WTC11 (cell line): ENCODE measurements at regions not wholly inside any gene's neighbourhood (a gene's known extent, or its start where the extent isn't known, plus 50 kb on each side); places are given as distances from the start of the nearest gene placed in this dataset.
A peak's percentile ranks its signal among the peaks of the same experiment; 100 is the strongest.

ENCODE experiments used
- ATAC-seq: fragments of 200-7000 bp; cut with Tn5 transposase; 2 replicates; pipeline ENCODE4 v1.10.0; 2021; ENCODE audit warnings: mild to moderate bottlenecking, moderate library complexity
- CTCF ChIA-PET: fragments of 300-600 bp; sonication (Branson Sonifier 250); formaldehyde crosslinking; loops from one replicate; lab custom pipeline; 2021; ENCODE audit warnings: antibody characterized with exemption; lab: Charles Lee
- POLR2A ChIA-PET: fragments of 350-600 bp; sonication (Branson Sonifier 250); formaldehyde crosslinking; loops from one replicate; lab custom pipeline; 2021; ENCODE audit warnings: antibody characterized with exemption; lab: Charles Lee
- DNase-seq: peaks from one replicate; pipeline ENCODE4 v3.0.0; 2021; ENCODE audit warnings: low spot score
- H3K27ac Mint-ChIP-seq: 2 replicates; pipeline ENCODE4 v1.8.0; 2021; ENCODE audit warnings: mixed read lengths
- H3K27me3 Mint-ChIP-seq: 2 replicates; pipeline ENCODE4 v1.8.0; 2021; ENCODE audit warnings: low read depth, mild to moderate bottlenecking, moderate library complexity, mixed read lengths
- H3K36me3 Mint-ChIP-seq: 2 replicates; pipeline ENCODE4 v1.8.0; 2021; ENCODE audit warnings: mixed read lengths
- H3K4me1 Mint-ChIP-seq: 2 replicates; pipeline ENCODE4 v1.8.0; 2022; ENCODE audit warnings: mixed read lengths
- H3K4me3 Mint-ChIP-seq: 2 replicates; pipeline ENCODE4 v1.8.0; 2021; ENCODE audit warnings: mild to moderate bottlenecking, moderate library complexity, mixed read lengths
- H3K9me3 Mint-ChIP-seq: 2 replicates; pipeline ENCODE4 v1.8.0; 2021; ENCODE audit warnings: mixed read lengths
- ATF6 ChIP-seq: sonication (generic); formaldehyde crosslinking; IDR thresholded peaks from 2 replicates; pipeline ENCODE4 v1.8.1; 2023; ENCODE audit warnings: mild to moderate bottlenecking, missing genetic modification reagents
- E2F4 ChIP-seq: sonication (generic); formaldehyde crosslinking; IDR thresholded peaks from 2 replicates; pipeline ENCODE4 v1.8.1; 2022; ENCODE audit warnings: low read depth, mild to moderate bottlenecking, moderate library complexity, missing genetic modification reagents, borderline replicate concordance
- FOXJ3 ChIP-seq: sonication (generic); formaldehyde crosslinking; IDR thresholded peaks from 2 replicates; pipeline ENCODE4 v1.9.0; 2021; ENCODE audit warnings: missing genetic modification reagents, mild to moderate bottlenecking, borderline replicate concordance
- GRHL2 ChIP-seq: fragments of 250-450 bp; sonication (Bioruptor Pico); IDR thresholded peaks from 2 replicates; pipeline ENCODE4 v1.8.0; 2022; ENCODE audit warnings: mild to moderate bottlenecking, moderate library complexity; ENCODE audit not compliant: insufficient replicate concordance, severe bottlenecking
- JAZF1 ChIP-seq: fragments of 250-450 bp; sonication (Bioruptor Pico); IDR thresholded peaks from 2 replicates; pipeline ENCODE4 v1.9.0; 2021; ENCODE audit warnings: moderate library complexity, mild to moderate bottlenecking, inconsistent platforms
- KAT7 ChIP-seq: sonication (generic); formaldehyde crosslinking; IDR thresholded peaks from 2 replicates; pipeline ENCODE4 v1.8.1; 2023; ENCODE audit warnings: missing genetic modification reagents, mild to moderate bottlenecking, borderline replicate concordance
- NFE2L1 ChIP-seq: sonication (generic); formaldehyde crosslinking; IDR thresholded peaks from 2 replicates; pipeline ENCODE4 v1.8.1; 2023; ENCODE audit warnings: missing genetic modification reagents
- SMAD3 ChIP-seq: sonication (generic); formaldehyde crosslinking; IDR thresholded peaks from 2 replicates; pipeline ENCODE4 v1.8.0; 2022; ENCODE audit warnings: missing genetic modification reagents, mild to moderate bottlenecking, borderline replicate concordance
- SP1 ChIP-seq: sonication (generic); formaldehyde crosslinking; conservative IDR thresholded peaks from 2 replicates; pipeline ENCODE4 v1.8.1; 2022; ENCODE audit warnings: missing genetic modification reagents
- TEAD4 ChIP-seq: sonication (generic); formaldehyde crosslinking; IDR thresholded peaks from 2 replicates; pipeline ENCODE4 v1.8.0; 2022; ENCODE audit warnings: mild to moderate bottlenecking, missing genetic modification reagents
- ZNF232 ChIP-seq: sonication (generic); formaldehyde crosslinking; IDR thresholded peaks from 2 replicates; pipeline ENCODE4 v1.8.0; 2022; ENCODE audit warnings: mild to moderate bottlenecking, missing genetic modification reagents
- ZNF532 ChIP-seq: fragments of 250-450 bp; sonication (Bioruptor Pico); IDR thresholded peaks from 2 replicates; pipeline ENCODE4 v1.9.0; 2021; ENCODE audit warnings: mild to moderate bottlenecking, borderline replicate concordance
- TF ChIP-seq, protein P1 (sequence below): sonication (generic); formaldehyde crosslinking; IDR thresholded peaks from 2 replicates; pipeline ENCODE4 v1.8.1; 2022; ENCODE audit warnings: low read depth, missing genetic modification reagents, borderline replicate concordance
- TF ChIP-seq, protein P2 (sequence below): sonication (generic); formaldehyde crosslinking; IDR thresholded peaks from 2 replicates; pipeline ENCODE4 v1.8.1; 2022; ENCODE audit warnings: missing genetic modification reagents, borderline replicate concordance

DNA sequence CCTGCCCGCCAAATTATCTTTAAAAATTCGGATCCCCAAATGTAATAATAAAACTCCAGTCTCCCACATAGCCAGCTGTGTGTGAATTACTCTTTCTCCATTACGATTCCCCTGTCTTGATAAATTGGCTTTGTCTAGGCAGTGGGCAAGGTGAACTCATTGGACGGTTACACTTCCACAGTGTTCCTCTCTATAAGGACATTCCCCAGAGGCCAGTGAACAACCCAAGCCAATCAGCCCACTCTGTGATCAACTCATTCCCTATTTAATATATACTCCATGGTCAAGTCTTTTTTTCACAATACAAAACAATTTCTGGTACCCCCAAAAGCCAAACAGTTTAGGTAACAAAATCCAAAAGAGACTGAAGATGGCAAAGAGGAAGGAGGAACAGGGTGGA, 90.5 kb upstream of the DAZL start:
- DNase-seq, result no peak
- TF ChIP-seq SMAD3 (no peak), TEAD4 (CRISPR knock-in tag) (no peak), ZNF532 (no peak), JAZF1 (CRISPR knock-in tag) (no peak), ZNF232 (CRISPR knock-in tag) (no peak), ATF6 (CRISPR knock-in tag) (no peak), NFE2L1 (no peak), FOXJ3 (CRISPR knock-in tag) (no peak), SP1 (no peak), KAT7 (CRISPR knock-in tag) (no peak), GRHL2 (CRISPR knock-in tag) (no peak)
- TF ChIP-seq, protein P1, sequence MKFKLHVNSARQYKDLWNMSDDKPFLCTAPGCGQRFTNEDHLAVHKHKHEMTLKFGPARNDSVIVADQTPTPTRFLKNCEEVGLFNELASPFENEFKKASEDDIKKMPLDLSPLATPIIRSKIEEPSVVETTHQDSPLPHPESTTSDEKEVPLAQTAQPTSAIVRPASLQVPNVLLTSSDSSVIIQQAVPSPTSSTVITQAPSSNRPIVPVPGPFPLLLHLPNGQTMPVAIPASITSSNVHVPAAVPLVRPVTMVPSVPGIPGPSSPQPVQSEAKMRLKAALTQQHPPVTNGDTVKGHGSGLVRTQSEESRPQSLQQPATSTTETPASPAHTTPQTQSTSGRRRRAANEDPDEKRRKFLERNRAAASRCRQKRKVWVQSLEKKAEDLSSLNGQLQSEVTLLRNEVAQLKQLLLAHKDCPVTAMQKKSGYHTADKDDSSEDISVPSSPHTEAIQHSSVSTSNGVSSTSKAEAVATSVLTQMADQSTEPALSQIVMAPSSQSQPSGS (CRISPR knock-in tag), result no peak
- TF ChIP-seq, protein P2, sequence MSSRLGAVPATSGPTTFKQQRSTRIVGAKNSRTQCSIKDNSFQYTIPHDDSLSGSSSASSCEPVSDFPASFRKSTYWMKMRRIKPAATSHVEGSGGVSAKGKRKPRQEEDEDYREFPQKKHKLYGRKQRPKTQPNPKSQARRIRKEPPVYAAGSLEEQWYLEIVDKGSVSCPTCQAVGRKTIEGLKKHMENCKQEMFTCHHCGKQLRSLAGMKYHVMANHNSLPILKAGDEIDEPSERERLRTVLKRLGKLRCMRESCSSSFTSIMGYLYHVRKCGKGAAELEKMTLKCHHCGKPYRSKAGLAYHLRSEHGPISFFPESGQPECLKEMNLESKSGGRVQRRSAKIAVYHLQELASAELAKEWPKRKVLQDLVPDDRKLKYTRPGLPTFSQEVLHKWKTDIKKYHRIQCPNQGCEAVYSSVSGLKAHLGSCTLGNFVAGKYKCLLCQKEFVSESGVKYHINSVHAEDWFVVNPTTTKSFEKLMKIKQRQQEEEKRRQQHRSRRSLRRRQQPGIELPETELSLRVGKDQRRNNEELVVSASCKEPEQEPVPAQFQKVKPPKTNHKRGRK (CRISPR knock-in tag), result no peak
- TF ChIP-seq, all 79 proteins: peak for 0
- Mint-ChIP-seq H3K4me1 (peaks cover 70% of the 10 kb centered on the region), H3K27me3 (no peaks in the 10 kb centered on the region; the same call in 1 of the 2 replicates), H3K27ac (0 out of 2 replicates have a peak overlapping the region, but pooled peaks have one; percentile 12), H3K36me3 (peaks cover 15% of the 10 kb centered on the region), H3K4me3 (peak overlapping the region; percentile 52), H3K9me3 (peaks cover 12% of the 10 kb centered on the region)
- no peak for ATAC-seq
- CTCF ChIA-PET, result interaction anchor here (0.9 kb wide), 1 partner anchor 28 kb away, joined by 3 read pairs; no protein-coding TSS in a partner anchor
- POLR2A ChIA-PET, result no interaction called here

DNA sequence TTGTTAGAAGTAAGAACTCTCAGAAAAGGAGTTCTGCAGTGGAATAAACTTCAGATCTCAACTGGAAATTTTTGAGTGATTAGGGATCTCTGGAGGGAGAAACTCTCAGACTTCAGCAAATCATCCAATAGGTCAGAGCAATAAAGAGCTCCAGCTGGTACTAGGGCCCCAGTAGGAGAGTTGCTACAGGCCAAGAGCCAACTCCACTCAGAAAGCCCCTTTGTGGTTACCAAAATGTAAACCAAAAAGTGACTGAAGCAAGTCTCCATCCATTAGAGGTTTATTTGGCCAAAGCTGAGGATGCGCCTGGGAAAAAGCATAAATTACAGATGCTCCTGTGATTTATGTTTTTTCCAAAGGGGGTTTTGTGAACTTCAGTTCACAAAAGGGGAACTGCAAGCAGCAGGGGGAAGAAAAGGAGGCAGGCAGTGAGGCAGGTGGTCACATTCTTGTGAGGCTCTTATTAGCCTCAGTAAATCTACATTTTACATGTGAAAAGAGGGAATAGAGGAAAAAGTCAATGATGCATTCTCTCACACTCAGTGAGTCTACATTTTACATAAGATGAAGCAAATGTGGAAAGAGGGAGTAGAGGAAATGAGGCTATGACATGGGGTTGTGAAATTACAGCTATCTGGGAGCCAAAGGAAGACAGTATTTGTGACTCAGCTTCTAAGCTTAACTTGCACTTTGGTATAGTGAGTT, 92.4 kb upstream of the DAZL start:
- peak overlapping the region; percentile 77 for H3K27ac Mint-ChIP-seq
- H3K4me3 Mint-ChIP-seq, result peak overlapping the region; percentile 52
- ChIA-PET POLR2A (interaction anchor here (1.0 kb wide), 1 partner anchor 9 kb away, joined by 3 read pairs; no protein-coding TSS in a partner anchor), CTCF (interaction anchor here (0.9 to 2.1 kb wide), 7 partner anchors 27 to 408 kb away, joined by 3 to 7 read pairs (median 4); partner anchors contain the start of gene PLCL2)
- ATAC-seq (peak; percentile 75), DNase-seq (no peak)
- H3K4me1 Mint-ChIP-seq, result peaks cover 71% of the 10 kb centered on the region
- H3K9me3 Mint-ChIP-seq, result peaks cover 15% of the 10 kb centered on the region
- TF ChIP-seq ZNF232 (CRISPR knock-in tag) (peak; percentile 99), E2F4 (CRISPR knock-in tag) (no peak)
- TF ChIP-seq, protein P2 (CRISPR knock-in tag), result no peak
- H3K27me3 Mint-ChIP-seq, result no peaks in the 10 kb centered on the region; the same call in 1 of the 2 replicates
- H3K36me3 Mint-ChIP-seq, result peaks cover 9% of the 10 kb centered on the region
